MM.1S (cell line): ENCODE measurements at regions not wholly inside any gene's neighbourhood (a gene's known extent, or its start where the extent isn't known, plus 50 kb on each side); places are given as distances from the start of the nearest gene placed in this dataset.

Experiments
- CTCF ChIP-seq: fragments of 300-600 bp; sonication (generic); IDR thresholded peaks from 2 replicates; pipeline ENCODE4 v1.5.1; 2016; ENCODE audit warnings: antibody characterized with exemption, low read length, mixed read lengths
- EZH2 ChIP-seq: fragments of 300-600 bp; sonication (generic); optimal IDR thresholded peaks from 2 replicates; pipeline ENCODE3; 2017; ENCODE audit warnings: low read depth, mild to moderate bottlenecking, antibody characterized with exemption, low read length, mixed read lengths
- EZH2phosphoT487 ChIP-seq: fragments of 300-600 bp; sonication (generic); IDR thresholded peaks from 2 replicates; pipeline ENCODE4 v1.6.1; 2018; ENCODE audit warnings: antibody characterized with exemption, low read length

- TF ChIP-seq CTCF = no peak
- no peak for TF ChIP-seq EZH2phosphoT487
- no peak for TF ChIP-seq EZH2
These were observed 254.7 kb downstream of the SOX2 start for GRCh38 chr3:181966393-181966792.
